ENCODE measurements at regions not wholly inside any gene's neighbourhood (a gene's known extent, or its start where the extent isn't known, plus 50 kb on each side); places are given as distances from the start of the nearest gene placed in this dataset.
"Not testable (repeated sequence)": the region's sequence is repeated elsewhere in the genome, so short reads cannot be mapped to it uniquely, and the experiment has no call there.

GRCh38 chr17:20908313-20909267, 134.2 kb downstream of the USP22 start:
- intact Hi-C loops (cut with DNase I), result loop anchor here in 3 of 4 donors (5.0 to 10.0 kb wide), 2 partner anchors 84 to 86 kb away; no protein-coding TSS in a partner anchor

GRCh38 chr17:20914658-20915057, 128.2 kb downstream of the USP22 start:
- intact Hi-C loops (cut with DNase I), result no loop called here
- Histone ChIP-seq H3K4me1 (ENCODE audit: insufficient read depth) (no peaks in the 10 kb centered on the region), H3K4me3 (no peak overlapping the region), H3K27me3 (no peaks in the 10 kb centered on the region), H3K27ac (no peak overlapping the region), H3K36me3 (no peaks in the 10 kb centered on the region), H3K9me3 (no peaks in the 10 kb centered on the region)
- no peak for TF ChIP-seq EP300 (IDR thresholded peaks at IDR 0.05)
- TF ChIP-seq CTCF (IDR thresholded peaks at IDR 0.05), result no peak
- no peak for TF ChIP-seq POLR2A (IDR thresholded peaks at IDR 0.05)
- DNase-seq, result no peak
- WGBS, 3 donors, result 15 to 32% (median 17%) methylated on average over 4 of the region's 4 CpGs

More at GRCh38 chr17:20908313-20909267, 134.2 kb downstream of the USP22 start:
- Histone ChIP-seq H3K4me1 (ENCODE audit: insufficient read depth) (peaks cover 4% of the 10 kb centered on the region), H3K27me3 (no peaks in the 10 kb centered on the region), H3K4me3 (peak overlapping the region; percentile 41), H3K36me3 (no peaks in the 10 kb centered on the region), H3K9me3 (no peaks in the 10 kb centered on the region), H3K27ac (peak overlapping the region; percentile 23 to 77)
- peak; percentile 83 to 91 (median 87) for DNase-seq
- 11 to 15% (median 13%) methylated on average over 37 to 43 of the region's 43 CpGs for WGBS, 3 donors
- TF ChIP-seq CTCF (IDR thresholded peaks at IDR 0.05) (peak; percentile 51 to 83 (median 74)), POLR2A (IDR thresholded peaks at IDR 0.05) (peak; percentile 41), EP300 (IDR thresholded peaks at IDR 0.05) (no peak)

- DNase-seq, result no peak
- Histone ChIP-seq H3K36me3 (no peaks in the 10 kb centered on the region), H3K4me1 (ENCODE audit: insufficient read depth) (no peaks in the 10 kb centered on the region), H3K27ac (no peak overlapping the region), H3K9me3 (no peaks in the 10 kb centered on the region), H3K4me3 (no peak overlapping the region), H3K27me3 (no peaks in the 10 kb centered on the region)
- TF ChIP-seq EP300 (IDR thresholded peaks at IDR 0.05) (no peak), POLR2A (IDR thresholded peaks at IDR 0.05) (no peak), CTCF (IDR thresholded peaks at IDR 0.05) (no peak)
- 71 to 83% (median 76%) methylated on average over 4 of the region's 4 CpGs for WGBS, 3 donors
- intact Hi-C loops (cut with DNase I), result no loop called here
Measured at GRCh38 chr17:20916383-20916782, 126.4 kb downstream of the USP22 start.

- DNase-seq; H3K27me3 ChIP-seq; H3K4me1 ChIP-seq (ENCODE audit: insufficient read depth); intact Hi-C loops (cut with DNase I); H3K9me3 ChIP-seq; H3K36me3 ChIP-seq; H3K27ac ChIP-seq; H3K4me3 ChIP-seq: not testable (repeated sequence)
- 94 to 95% (median 95%) methylated on average over 10 of the region's 10 CpGs for WGBS, 3 donors
Measured at GRCh38 chr17:20917610-20918306, 125.1 kb downstream of the USP22 start.
